ENCODE measurements at regions not wholly inside any gene's neighbourhood (a gene's known extent, or its start where the extent isn't known, plus 50 kb on each side); places are given as distances from the start of the nearest gene placed in this dataset.

DNA sequence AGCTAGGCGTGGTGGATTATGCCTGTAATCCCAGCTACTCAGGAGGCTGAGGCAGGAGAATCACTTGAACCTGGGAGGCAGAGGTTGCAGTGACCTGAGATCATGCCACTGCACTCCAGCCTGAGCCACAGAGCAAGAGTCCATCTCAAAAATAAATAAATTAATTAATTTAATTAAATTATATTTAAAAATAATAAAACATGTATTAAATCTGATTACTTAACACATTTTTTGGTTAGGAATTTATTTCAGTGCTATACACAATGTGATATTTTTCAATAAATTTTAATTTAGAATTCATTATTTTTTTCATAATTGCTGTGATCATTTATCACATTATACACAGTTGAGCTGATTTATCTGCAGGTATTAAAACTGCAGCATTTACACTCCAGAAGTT is 1101.5 kb upstream of the MIR17HG start:
- POLR2A ChIA-PET (ENCODE audit: low non-redundant PET): no interaction called here
- Histone ChIP-seq H3K4me3 (ENCODE audit: low read depth, low read length, poor library complexity, severe bottlenecking) (no peak overlapping the region), H3K27me3 (replicated peaks; ENCODE audit: insufficient read depth, low read depth, low read length, poor library complexity) (no peaks in the 10 kb centered on the region), H3K27ac (ENCODE audit: low read depth, low read length, poor library complexity, severe bottlenecking) (no peak overlapping the region), H3K36me3 (ENCODE audit: insufficient read depth, low read length, poor library complexity, severe bottlenecking) (no peaks in the 10 kb centered on the region), H3K4me1 (ENCODE audit: insufficient read depth, low read length, poor library complexity, severe bottlenecking) (no peaks in the 10 kb centered on the region), H3K9me3 (ENCODE audit: low read depth, low read length, poor library complexity, severe bottlenecking) (no peaks in the 10 kb centered on the region)
- intact Hi-C loops (cut with micrococcal nuclease; ENCODE audit: unreplicated experiment): no loop called here
- CTCF ChIA-PET: no interaction called here
- DNase-seq (ENCODE audit: low spot score): no peak
- no TSS peak for BruUV-seq (replicated peaks)
- TF ChIP-seq, protein P1, sequence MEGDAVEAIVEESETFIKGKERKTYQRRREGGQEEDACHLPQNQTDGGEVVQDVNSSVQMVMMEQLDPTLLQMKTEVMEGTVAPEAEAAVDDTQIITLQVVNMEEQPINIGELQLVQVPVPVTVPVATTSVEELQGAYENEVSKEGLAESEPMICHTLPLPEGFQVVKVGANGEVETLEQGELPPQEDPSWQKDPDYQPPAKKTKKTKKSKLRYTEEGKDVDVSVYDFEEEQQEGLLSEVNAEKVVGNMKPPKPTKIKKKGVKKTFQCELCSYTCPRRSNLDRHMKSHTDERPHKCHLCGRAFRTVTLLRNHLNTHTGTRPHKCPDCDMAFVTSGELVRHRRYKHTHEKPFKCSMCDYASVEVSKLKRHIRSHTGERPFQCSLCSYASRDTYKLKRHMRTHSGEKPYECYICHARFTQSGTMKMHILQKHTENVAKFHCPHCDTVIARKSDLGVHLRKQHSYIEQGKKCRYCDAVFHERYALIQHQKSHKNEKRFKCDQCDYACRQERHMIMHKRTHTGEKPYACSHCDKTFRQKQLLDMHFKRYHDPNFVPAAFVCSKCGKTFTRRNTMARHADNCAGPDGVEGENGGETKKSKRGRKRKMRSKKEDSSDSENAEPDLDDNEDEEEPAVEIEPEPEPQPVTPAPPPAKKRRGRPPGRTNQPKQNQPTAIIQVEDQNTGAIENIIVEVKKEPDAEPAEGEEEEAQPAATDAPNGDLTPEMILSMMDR (conservative IDR thresholded peaks at IDR 0.05; ENCODE audit: low read depth, low read length): no peak
- no peak for TF ChIP-seq EZH2 (IDR thresholded peaks at IDR 0.05; ENCODE audit: borderline replicate concordance, low read depth, low read length, poor library complexity, severe bottlenecking)

- ChIA-PET POLR2A (ENCODE audit: low non-redundant PET) (no interaction called here), CTCF (no interaction called here)
- Histone ChIP-seq H3K4me3 (ENCODE audit: low read depth, low read length, poor library complexity, severe bottlenecking) (no peak overlapping the region), H3K9me3 (ENCODE audit: low read depth, low read length, poor library complexity, severe bottlenecking) (no peaks in the 10 kb centered on the region), H3K4me1 (ENCODE audit: insufficient read depth, low read length, poor library complexity, severe bottlenecking) (no peaks in the 10 kb centered on the region), H3K36me3 (ENCODE audit: insufficient read depth, low read length, poor library complexity, severe bottlenecking) (no peaks in the 10 kb centered on the region), H3K27ac (ENCODE audit: low read depth, low read length, poor library complexity, severe bottlenecking) (no peak overlapping the region), H3K27me3 (replicated peaks; ENCODE audit: insufficient read depth, low read depth, low read length, poor library complexity) (no peaks in the 10 kb centered on the region)
- no TSS peak for BruUV-seq (replicated peaks)
- DNase-seq (ENCODE audit: low spot score): no peak
- intact Hi-C loops (cut with micrococcal nuclease; ENCODE audit: unreplicated experiment): no loop called here
- TF ChIP-seq EZH2 (IDR thresholded peaks at IDR 0.05; ENCODE audit: borderline replicate concordance, low read depth, low read length, poor library complexity, severe bottlenecking): no peak
- TF ChIP-seq, protein P1 (conservative IDR thresholded peaks at IDR 0.05; ENCODE audit: low read depth, low read length): no peak
Measured at GRCh38 chr13:90246687-90247345, 1100.7 kb upstream of the MIR17HG start.

DNA sequence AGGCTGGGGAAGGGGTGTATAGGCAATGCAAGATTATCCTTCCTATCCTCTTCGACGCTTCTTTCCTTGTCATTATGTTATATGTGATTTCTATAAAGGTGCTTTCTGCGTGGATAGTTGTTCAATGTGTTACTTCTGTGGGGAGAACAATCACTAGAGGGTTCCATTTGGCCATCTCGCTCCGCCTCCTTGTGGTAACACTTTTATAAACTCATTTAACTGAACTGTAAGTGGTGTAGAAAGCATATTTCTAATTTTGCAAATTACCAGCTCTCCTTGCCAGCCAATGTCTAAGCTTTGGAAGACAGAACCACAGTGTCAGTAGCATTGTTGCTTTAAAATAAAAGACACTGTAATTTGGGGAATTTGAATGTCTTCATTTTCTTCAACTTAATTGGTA is 1093.7 kb upstream of the MIR17HG start:
- ChIA-PET CTCF (no interaction called here), POLR2A (ENCODE audit: low non-redundant PET) (no interaction called here)
- intact Hi-C loops (cut with micrococcal nuclease; ENCODE audit: unreplicated experiment): no loop called here
- Histone ChIP-seq H3K9me3 (ENCODE audit: low read depth, low read length, poor library complexity, severe bottlenecking) (no peaks in the 10 kb centered on the region), H3K27ac (ENCODE audit: low read depth, low read length, poor library complexity, severe bottlenecking) (no peak overlapping the region), H3K4me3 (ENCODE audit: low read depth, low read length, poor library complexity, severe bottlenecking) (no peak overlapping the region), H3K27me3 (replicated peaks; ENCODE audit: insufficient read depth, low read depth, low read length, poor library complexity) (no peaks in the 10 kb centered on the region), H3K4me1 (ENCODE audit: insufficient read depth, low read length, poor library complexity, severe bottlenecking) (no peaks in the 10 kb centered on the region), H3K36me3 (ENCODE audit: insufficient read depth, low read length, poor library complexity, severe bottlenecking) (no peaks in the 10 kb centered on the region)
- DNase-seq (ENCODE audit: low spot score): no peak
- BruUV-seq (replicated peaks): no TSS peak
- TF ChIP-seq, protein P1 (conservative IDR thresholded peaks at IDR 0.05; ENCODE audit: low read depth, low read length): no peak
- TF ChIP-seq EZH2 (IDR thresholded peaks at IDR 0.05; ENCODE audit: borderline replicate concordance, low read depth, low read length, poor library complexity, severe bottlenecking): no peak

Data from A673 (cell line).